GM19467 (cell line): ENCODE measurements at regions not wholly inside any gene's neighbourhood (a gene's known extent, or its start where the extent isn't known, plus 50 kb on each side); places are given as distances from the start of the nearest gene placed in this dataset.
"Not testable (repeated sequence)": the region's sequence is repeated elsewhere in the genome, so short reads cannot be mapped to it uniquely, and the experiment has no call there.

ENCODE experiments used
- ATAC-seq: cut with Tn5 transposase; IDR thresholded peaks from one replicate; pipeline ENCODE4 v1.9.1; 2021; ENCODE audit warnings: mild to moderate bottlenecking, moderate library complexity; ENCODE audit not compliant: unreplicated experiment

- no peak for ATAC-seq
These were observed 794.5 kb upstream of the GRM7 start for GRCh38 chr3:6066397-6066796.

- not testable (repeated sequence) for ATAC-seq
These were observed 793.9 kb upstream of the GRM7 start for GRCh38 chr3:6066868-6067578.

- no peak for ATAC-seq
These were observed 786.0 kb upstream of the GRM7 start for GRCh38 chr3:6074952-6075351.

- ATAC-seq = no peak
These were observed 782.5 kb upstream of the GRM7 start for GRCh38 chr3:6078436-6078835.

- no peak for ATAC-seq
These were observed 781.9 kb upstream of the GRM7 start for GRCh38 chr3:6079011-6079410.

- no peak for ATAC-seq
These were observed 781.2 kb upstream of the GRM7 start for GRCh38 chr3:6079561-6080179.

- no peak for ATAC-seq
These were observed 772.5 kb upstream of the GRM7 start for GRCh38 chr3:6088433-6088832.

- ATAC-seq = no peak
These were observed 771.1 kb upstream of the GRM7 start for GRCh38 chr3:6089780-6090179.

GRCh38 chr3:6091262-6091661 is 769.7 kb upstream of the GRM7 start:
- ATAC-seq = no peak

GRCh38 chr3:6095006-6095405 is 765.9 kb upstream of the GRM7 start:
- no peak for ATAC-seq

GRCh38 chr3:6097021-6097420 is 763.9 kb upstream of the GRM7 start:
- no peak for ATAC-seq

GRCh38 chr3:6097556-6097955 is 763.4 kb upstream of the GRM7 start:
- no peak for ATAC-seq

- no peak for ATAC-seq
These were observed 762.3 kb upstream of the GRM7 start for GRCh38 chr3:6098516-6099157.

- ATAC-seq = no peak
These were observed 761.3 kb upstream of the GRM7 start for GRCh38 chr3:6099458-6100075.

GRCh38 chr3:6105187-6105586 is 755.7 kb upstream of the GRM7 start:
- no peak for ATAC-seq

- ATAC-seq = no peak
These were observed 752.0 kb upstream of the GRM7 start for GRCh38 chr3:6108957-6109356.

GRCh38 chr3:6110451-6110850 is 750.5 kb upstream of the GRM7 start:
- no peak for ATAC-seq

- ATAC-seq = no peak
These were observed 748.4 kb upstream of the GRM7 start for GRCh38 chr3:6112546-6112945.

- ATAC-seq = no peak
These were observed 747.6 kb upstream of the GRM7 start for GRCh38 chr3:6113338-6113737.

GRCh38 chr3:6119367-6119766 is 741.5 kb upstream of the GRM7 start:
- no peak for ATAC-seq

- no peak for ATAC-seq
These were observed 740.1 kb upstream of the GRM7 start for GRCh38 chr3:6120786-6121185.

GRCh38 chr3:6124875-6125274 is 736.0 kb upstream of the GRM7 start:
- no peak for ATAC-seq
